ENCODE measurements at regions not wholly inside any gene's neighbourhood (a gene's known extent, or its start where the extent isn't known, plus 50 kb on each side); places are given as distances from the start of the nearest gene placed in this dataset.

DNA sequence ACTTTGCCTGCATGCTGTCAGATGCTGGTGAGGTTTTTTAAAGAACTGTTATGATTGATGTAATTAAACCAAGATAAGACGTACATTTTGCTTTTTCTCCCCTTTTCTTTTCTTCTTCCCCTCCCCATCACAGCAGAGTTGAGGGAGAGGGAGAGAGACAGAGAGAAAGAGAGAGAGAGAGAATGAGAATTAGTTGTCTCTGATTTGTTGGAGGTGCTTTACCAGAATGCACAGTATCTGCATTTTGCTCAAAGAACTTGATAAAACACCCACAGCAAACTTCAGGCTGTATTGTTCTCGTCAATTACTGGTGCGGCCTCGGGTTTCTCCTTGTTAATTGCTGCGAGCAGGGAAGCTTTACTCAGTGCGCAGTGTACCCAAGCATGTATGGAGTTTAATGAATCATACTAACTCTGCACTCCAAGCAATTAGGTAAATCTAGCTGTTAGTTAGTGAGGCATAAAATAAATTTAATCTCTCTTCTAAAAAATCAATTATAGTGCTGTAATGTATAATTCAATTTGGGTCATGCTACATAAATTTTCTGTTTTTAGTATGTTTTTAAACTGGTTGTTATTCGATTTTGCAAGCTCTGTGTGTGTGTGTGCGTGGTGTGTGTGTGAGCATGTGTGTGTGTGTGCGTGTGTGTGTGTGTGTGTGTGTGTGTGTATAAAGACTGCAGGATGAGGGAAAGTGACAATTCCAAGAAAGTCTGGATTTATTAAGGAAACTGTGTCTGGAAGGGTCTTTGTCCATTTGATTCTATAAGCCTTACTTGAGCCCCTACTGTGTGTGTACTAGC lies 273.4 kb downstream of the TLE3 start:
- TF ChIP-seq, protein P1, sequence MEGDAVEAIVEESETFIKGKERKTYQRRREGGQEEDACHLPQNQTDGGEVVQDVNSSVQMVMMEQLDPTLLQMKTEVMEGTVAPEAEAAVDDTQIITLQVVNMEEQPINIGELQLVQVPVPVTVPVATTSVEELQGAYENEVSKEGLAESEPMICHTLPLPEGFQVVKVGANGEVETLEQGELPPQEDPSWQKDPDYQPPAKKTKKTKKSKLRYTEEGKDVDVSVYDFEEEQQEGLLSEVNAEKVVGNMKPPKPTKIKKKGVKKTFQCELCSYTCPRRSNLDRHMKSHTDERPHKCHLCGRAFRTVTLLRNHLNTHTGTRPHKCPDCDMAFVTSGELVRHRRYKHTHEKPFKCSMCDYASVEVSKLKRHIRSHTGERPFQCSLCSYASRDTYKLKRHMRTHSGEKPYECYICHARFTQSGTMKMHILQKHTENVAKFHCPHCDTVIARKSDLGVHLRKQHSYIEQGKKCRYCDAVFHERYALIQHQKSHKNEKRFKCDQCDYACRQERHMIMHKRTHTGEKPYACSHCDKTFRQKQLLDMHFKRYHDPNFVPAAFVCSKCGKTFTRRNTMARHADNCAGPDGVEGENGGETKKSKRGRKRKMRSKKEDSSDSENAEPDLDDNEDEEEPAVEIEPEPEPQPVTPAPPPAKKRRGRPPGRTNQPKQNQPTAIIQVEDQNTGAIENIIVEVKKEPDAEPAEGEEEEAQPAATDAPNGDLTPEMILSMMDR (IDR thresholded peaks at IDR 0.05), result no peak
- no peak for TF ChIP-seq POLR2A (IDR thresholded peaks at IDR 0.05)

Measured in tibial nerve (tissue), 3 donors.